Gastroesophageal sphincter (tissue), 3 donors: ENCODE measurements at regions not wholly inside any gene's neighbourhood (a gene's known extent, or its start where the extent isn't known, plus 50 kb on each side); places are given as distances from the start of the nearest gene placed in this dataset.

Experiments
- CTCF ChIP-seq, 4 experiments: fragments of 200-600 bp in 2 of 4; fragments of 450-650 bp in 2 of 4; sonication (generic) in 1 of 4; IDR thresholded peaks; one replicate each; pipeline ENCODE4 v1.5.1; 2017 to 2019; ENCODE audit warnings: antibody characterized with exemption in 4 of 4, mild to moderate bottlenecking in 2 of 4, moderate library complexity in 2 of 4
- EP300 ChIP-seq: sonication (generic); formaldehyde crosslinking; IDR thresholded peaks from one replicate; pipeline ENCODE4 v1.6.1; 2017; ENCODE audit warnings: antibody characterized with exemption, mild to moderate bottlenecking
- POLR2A ChIP-seq, 2 donors: fragments of 450-650 bp; IDR thresholded peaks; one replicate each; pipeline ENCODE4 v1.6.1; 2017; ENCODE audit warnings: antibody characterized with exemption in 2 of 2, mild to moderate bottlenecking in 2 of 2, moderate library complexity in 1 of 2

- TF ChIP-seq CTCF (IDR thresholded peaks at IDR 0.05) (no peak), POLR2A (IDR thresholded peaks at IDR 0.05) (no peak), EP300 (no peak)
Measured at GRCh38 chr1:118338936-118339335, 153.9 kb upstream of the SPAG17 start.
